ELF-1 (cell line): ENCODE measurements at regions not wholly inside any gene's neighbourhood (a gene's known extent, or its start where the extent isn't known, plus 50 kb on each side); places are given as distances from the start of the nearest gene placed in this dataset.
"Not testable (repeated sequence)": the region's sequence is repeated elsewhere in the genome, so short reads cannot be mapped to it uniquely, and the experiment has no call there.

Source experiments
- DNase-seq: peaks from one replicate; pipeline ENCODE4 v3.0.0-alpha.2; 2016; ENCODE audit warnings: low read depth, low spot score

- DNase-seq = no peak
Observed at GRCh38 chr16:26976873-26977272, 89.9 kb upstream of the C16orf82 start.

- no peak for DNase-seq
Observed at GRCh38 chr16:26981266-26981938, 85.3 kb upstream of the C16orf82 start.

GRCh38 chr16:26982422-26982821 lies 84.3 kb upstream of the C16orf82 start:
- no peak for DNase-seq

- DNase-seq = no peak
Observed at GRCh38 chr16:26983426-26983825, 83.3 kb upstream of the C16orf82 start.

GRCh38 chr16:26985100-26986065 lies 81.3 kb upstream of the C16orf82 start:
- peak; percentile 36 for DNase-seq

GRCh38 chr16:26987597-26988010 lies 79.1 kb upstream of the C16orf82 start:
- no peak for DNase-seq

- no peak for DNase-seq
Observed at GRCh38 chr16:26988186-26988585, 78.5 kb upstream of the C16orf82 start.

- DNase-seq = not testable (repeated sequence)
Observed at GRCh38 chr16:26990384-26991120, 76.2 kb upstream of the C16orf82 start.

- no peak for DNase-seq
Observed at GRCh38 chr16:26992666-26993349, 73.9 kb upstream of the C16orf82 start.

- no peak for DNase-seq
Observed at GRCh38 chr16:26993511-26993910, 73.2 kb upstream of the C16orf82 start.

GRCh38 chr16:26993963-26994362 lies 72.8 kb upstream of the C16orf82 start:
- DNase-seq = no peak

GRCh38 chr16:26995522-26995921 lies 71.2 kb upstream of the C16orf82 start:
- DNase-seq = no peak

- no peak for DNase-seq
Observed at GRCh38 chr16:27005386-27005785, 61.3 kb upstream of the C16orf82 start.
